SKM-1 (cell line): ENCODE measurements at regions not wholly inside any gene's neighbourhood (a gene's known extent, or its start where the extent isn't known, plus 50 kb on each side); places are given as distances from the start of the nearest gene placed in this dataset.

Experiments
- DNase-seq: peaks from one replicate; lab custom pipeline; 2025; ENCODE audit not compliant: unreplicated experiment; lab: John Stamatoyannopoulos, UW

DNA sequence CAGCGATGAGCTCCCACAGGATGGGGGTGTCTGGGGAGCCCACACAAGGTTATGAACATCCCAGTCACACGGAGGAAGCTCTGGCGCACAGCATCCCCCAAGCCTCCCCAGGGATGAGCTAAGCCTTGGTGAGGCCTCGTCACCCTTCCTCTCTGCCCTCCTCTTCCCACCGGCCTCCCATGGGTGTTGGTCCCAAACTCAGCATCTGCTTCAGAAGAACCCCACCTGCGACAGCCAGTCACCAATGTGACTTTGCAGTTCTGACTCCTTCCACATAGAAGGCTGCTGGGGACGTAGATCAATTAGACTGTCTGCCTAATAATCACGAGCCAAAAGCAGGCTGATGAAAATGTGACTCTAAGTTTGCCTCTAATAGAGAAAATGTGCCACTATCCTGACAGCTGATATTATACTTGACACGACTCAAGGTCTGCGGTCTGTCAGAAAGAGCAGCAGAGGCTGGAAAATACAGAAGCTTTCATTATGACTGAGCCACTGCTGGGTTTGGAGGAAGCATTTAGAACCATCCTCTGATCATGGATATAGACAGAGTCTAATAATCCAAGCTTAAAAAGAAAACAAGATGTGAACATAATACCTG, 116.0 kb upstream of the PFKP start:
- DNase-seq: no peak

- DNase-seq: no peak
These were observed 116.8 kb upstream of the PFKP start for GRCh38 chr10:2950546-2950945.

DNA sequence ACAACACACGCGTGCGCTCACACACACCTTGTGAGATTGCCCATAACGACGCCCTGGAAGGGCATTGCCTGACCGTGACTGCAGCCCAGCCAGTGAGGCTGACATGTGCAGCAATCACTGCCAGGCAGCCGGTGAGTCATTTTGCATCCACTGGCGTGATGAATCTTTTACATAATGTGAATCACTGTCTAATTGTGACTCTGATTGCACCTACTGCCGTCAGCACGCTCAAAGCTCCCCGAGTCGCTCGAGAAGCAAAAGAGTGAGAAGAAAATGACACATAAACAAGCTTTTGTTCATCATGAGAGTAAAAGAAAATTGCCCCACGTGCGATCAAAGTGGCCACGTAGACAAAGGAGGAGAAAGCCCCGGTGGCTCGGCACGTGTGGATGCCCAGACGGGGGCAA, 117.4 kb upstream of the PFKP start:
- DNase-seq: no peak

GRCh38 chr10:2949221-2949947, 118.0 kb upstream of the PFKP start:
- DNase-seq: no peak

DNA sequence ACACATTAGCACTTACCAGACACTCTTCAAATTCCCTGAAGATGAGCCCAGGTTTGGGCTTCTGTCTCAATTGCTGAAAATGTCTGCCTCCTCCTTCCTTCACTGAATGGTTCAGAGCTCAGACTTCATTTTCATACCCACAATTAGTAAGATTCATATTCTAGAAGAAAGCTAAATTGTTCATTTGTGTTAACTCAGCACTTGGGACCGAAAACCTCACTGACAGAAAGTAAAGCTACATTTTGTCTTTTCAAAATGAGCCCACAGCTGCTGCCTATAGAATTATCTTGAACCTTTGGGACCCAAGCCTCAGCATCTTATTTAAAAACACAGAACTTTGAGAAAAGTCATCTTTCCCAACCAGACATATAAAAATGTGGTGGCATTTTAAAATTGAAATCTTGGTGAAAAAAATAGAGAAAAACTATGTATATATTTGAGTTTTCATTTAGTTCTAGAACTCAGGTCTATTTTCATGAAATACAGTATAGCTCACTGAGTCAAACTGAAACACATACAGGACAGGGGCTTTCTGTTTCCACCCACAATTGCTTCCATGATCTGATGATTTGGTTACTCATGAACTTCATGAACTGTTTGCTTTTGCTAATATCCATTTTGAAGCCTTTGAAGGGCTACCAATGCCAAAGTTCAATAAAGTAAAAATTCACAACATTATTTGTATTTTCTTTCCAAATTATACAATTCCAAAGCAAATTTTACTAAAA, 119.1 kb upstream of the PFKP start:
- no peak for DNase-seq

DNA sequence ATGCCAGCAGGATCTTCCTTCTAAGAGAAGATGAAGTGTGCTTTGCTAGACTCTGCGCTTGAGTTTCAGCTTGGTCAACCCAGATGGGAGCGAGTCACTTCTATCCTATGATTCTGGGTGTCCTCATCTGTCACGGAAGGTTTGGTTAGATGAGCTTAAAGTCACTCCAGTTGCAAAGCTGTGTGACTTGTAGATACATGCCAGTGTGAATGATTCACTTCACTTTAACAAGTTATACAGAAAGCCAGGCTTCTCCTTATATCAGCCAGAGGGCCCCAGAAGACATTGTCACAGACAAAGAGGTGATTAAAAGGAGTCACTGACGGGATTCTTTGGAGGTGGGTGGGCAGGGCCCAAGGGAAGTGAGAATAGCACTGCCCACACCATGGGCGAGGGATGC, 122.6 kb upstream of the PFKP start:
- DNase-seq: no peak

- no peak for DNase-seq
These were observed 123.3 kb upstream of the PFKP start for GRCh38 chr10:2943932-2944614.

GRCh38 chr10:2942938-2943337, 124.4 kb upstream of the PFKP start:
- DNase-seq: no peak

GRCh38 chr10:2938869-2939268, 128.5 kb upstream of the PFKP start:
- DNase-seq: no peak

DNA sequence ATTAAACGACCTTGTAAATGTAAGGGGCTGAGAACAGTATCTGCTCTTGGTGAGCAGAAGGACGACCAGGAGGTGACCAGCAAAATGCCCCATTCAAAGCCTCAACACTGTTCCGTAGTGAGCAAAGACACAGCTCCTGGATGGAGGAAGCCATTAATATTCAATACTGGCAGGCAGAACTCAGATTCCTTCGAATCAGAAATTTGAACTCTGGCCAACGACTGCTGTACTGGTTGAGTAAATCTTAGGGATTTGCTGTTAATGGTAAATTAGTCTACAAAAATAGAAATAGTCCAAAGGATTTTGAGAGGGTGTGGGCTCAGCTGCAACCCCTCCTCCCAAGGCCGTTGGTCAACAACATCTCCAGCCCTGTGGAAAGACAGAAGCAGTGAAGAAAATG, 130.5 kb upstream of the PFKP start:
- DNase-seq: no peak

GRCh38 chr10:2935647-2936386, 131.5 kb upstream of the PFKP start:
- no peak for DNase-seq

- DNase-seq: no peak
These were observed 133.4 kb upstream of the PFKP start for GRCh38 chr10:2933924-2934323.

DNA sequence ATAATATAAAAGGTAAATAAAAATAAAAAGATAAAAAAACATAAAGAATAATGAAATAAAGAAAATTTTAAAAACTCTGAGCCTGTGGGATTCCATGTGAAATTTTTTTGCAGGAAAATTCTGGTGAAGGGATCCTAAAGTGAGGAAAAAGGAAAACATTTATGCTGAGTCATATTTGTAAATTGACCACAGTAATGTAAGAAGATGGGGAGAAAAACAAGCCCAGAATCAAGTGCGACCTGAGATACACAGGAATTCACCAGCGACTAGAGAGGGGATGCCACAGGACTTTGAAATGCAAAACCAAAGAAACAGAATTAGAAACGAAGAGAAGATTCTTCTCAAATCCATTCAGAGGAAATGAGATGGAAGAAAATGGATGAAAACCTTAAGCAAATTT, 133.8 kb upstream of the PFKP start:
- no peak for DNase-seq

DNA sequence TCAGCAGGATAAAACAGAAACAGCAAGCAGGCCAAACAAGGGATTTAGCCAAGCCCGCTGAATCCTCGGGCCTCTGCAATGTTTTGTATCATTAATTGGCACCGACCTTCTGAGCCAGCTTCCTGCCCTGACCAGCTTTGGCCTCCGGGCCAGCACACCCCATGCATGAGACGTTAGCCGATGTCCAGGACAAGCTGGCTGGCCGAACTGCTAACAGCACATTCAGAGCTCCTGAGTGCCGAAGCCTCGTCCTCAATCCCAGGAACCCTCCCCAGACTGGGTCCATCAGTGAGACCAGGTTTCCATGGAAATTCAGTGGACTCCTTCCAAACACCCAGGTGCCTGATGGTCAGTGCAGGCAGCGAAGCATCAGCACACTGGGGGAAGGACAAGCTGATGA, 134.3 kb upstream of the PFKP start:
- no peak for DNase-seq

DNA sequence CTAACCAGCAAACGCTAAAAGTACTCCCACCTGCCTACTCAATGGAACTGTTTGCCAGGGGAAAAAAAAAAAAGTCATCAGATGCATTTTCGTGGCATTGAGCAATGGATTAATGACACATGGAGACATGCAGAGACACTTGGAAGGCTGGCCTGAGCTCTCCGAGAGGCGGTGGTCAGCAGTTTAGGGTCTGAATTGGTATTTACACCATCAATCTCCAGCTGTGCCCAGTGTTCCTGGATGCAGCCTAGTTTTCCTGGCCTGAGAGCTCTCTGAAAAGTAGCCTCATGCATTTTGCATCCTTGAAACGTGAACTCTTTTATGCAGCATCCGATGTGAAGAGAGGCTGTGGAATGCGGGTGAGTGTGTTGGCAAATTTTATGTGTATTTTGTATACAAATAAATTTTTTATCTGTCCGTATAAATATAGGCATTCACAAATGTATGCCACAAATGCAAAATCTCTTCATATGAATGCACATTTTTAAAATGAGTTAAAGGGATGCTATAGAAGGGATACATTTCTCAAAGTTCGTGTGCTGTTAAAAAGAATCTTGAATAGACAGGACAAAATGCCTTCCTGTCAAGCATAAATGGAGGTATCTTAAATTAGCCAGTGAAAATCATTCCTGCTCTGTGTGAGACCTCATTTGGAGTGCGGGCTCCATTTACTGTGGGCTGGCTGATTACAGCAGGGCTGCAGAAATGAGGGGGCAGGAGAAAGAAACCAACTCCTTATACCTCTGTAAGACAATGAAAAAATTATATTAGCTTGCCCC, 137.7 kb upstream of the PFKP start:
- no peak for DNase-seq

DNA sequence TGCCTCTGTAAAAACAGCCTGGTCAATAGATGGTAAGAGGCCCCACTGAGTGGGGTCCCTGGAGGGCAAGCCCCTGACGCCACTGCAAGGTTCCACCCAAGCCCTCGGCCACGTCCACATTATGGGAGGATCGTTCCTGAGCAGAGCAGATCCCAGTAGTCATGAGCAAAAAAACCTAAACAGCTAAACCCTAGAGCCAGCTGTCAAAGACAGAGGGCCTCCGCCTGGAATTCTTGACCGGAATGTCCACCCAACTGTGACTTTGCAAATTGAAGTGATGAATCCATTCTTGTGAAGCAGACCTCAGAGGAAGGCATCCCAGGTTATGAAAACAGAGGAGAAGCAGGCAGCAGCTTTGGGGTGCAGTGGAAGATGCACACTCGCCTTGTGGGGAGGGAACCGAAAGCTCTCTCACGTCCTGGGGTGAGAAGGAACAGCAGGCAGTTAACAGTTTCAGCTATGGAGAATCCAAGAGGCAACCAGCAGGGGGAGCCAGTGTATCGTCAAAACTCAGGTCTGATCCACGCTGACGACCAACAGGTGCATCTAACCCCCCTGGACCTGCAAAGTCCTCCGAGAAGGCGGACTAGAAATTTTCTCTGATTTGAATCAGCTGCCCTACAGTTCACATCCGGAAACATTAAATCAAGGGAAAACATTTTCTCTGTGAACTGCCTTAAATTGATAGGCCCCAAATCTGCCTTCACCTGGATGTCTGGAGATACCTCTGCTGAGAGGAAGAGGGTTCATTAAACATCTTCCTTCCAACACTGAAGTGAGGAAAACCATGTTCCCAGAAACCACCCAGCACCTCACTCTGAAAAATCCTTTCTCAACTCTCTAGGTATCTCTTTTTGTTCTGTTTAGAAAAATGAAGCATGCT, 139.1 kb upstream of the PFKP start:
- peak; percentile 3 for DNase-seq

DNA sequence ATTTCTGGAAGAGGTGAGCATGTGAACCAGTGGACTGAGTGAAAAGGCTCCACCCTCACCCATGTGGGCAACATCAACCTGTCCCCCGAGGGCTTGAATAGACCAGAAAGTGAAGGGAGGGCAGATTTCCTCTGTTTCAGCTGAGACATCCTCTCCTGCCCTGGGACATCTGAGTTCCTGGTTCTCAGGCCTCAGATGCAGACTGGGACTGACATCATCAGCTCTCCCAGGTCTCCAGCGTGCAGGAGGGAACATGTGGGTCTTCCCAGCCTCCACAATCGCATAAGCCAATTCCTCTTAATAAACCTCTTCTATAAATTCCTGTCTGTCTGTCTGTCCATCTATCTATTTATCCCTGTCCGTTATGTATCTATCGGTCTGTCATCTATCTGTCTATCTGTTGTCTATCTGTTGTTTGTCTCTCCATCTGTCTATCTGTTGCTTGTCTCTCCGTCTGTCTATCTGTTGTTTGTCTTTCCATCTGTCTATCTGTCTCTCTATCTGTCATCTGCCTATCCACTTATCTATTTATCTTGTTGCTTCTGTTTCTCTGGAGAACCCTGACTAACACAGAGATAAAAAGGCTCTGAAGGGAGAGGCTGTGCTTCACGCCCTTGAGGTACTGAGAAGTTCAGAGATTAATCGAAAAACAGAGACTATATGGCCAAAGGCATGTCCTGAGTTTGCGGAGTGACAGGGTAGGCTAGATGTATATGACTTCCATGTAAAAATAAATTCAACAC, 140.3 kb upstream of the PFKP start:
- no peak for DNase-seq

DNA sequence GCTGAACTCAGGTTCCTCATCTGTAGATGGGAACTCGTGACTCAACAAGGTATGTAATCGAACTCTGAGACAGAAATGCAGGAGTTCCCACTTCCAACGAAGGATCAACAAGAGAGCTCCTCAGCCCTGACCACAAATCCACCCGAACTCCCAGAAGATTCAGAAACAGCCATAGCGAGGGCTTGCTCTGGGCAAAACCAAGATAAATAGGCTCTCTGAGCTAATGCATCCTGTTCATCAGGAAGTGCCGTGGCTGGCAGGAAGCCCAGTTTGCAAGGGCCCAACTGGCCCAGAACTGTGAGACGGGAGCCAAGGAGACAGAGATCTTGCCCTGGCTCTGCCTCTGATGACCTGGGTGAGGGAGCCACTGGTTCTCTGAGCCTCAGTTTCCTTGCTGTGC, 141.7 kb upstream of the PFKP start:
- DNase-seq: no peak

- DNase-seq: no peak
These were observed 142.9 kb upstream of the PFKP start for GRCh38 chr10:2924431-2924830.
